Right ventricle myocardium inferior (tissue), 1 donor: ENCODE measurements at regions not wholly inside any gene's neighbourhood (a gene's known extent, or its start where the extent isn't known, plus 50 kb on each side); places are given as distances from the start of the nearest gene placed in this dataset.

ENCODE experiments used
- ATAC-seq: fragments of 200-7000 bp; cut with Tn5 transposase; one replicate; pipeline ENCODE4 v1.9.1; 2020; ENCODE audit warnings: mild to moderate bottlenecking, moderate library complexity
- DNase-seq: peaks from one replicate; pipeline ENCODE4 v3.0.0; 2021; ENCODE audit errors: missing footprints
- intact Hi-C: fragments of 100-400 bp; cut with DNase I; formaldehyde crosslinking; loops from one replicate; pipeline ENCODE4 v1.11.0; 2022
- donor health status: DM: no; HTN: yes; CAD: no; lungs with severe emphysema.

DNA sequence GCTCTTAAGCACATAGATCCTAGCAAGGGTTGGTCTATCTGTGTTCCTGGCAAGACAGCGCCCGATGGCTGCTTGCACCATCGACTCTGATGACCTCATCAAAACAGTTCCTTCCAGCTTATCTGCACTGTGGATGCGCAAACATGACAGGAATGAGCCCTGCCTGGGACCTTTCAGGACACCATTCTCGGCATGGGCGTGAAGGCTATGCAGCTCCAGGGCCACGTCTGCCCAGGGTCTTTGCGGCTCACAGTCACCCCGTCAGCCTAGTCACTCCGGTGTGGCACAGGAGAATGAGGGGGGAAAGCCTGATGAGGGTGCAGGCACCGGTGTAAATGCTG, 147.8 kb upstream of the TWIST2 start:
- intact Hi-C loops, result loop anchor here (1.0 kb wide), 1 partner anchor 99 kb away; no protein-coding TSS in a partner anchor
- ATAC-seq, result peak; percentile 79
- DNase-seq, result peak; percentile 75

DNA sequence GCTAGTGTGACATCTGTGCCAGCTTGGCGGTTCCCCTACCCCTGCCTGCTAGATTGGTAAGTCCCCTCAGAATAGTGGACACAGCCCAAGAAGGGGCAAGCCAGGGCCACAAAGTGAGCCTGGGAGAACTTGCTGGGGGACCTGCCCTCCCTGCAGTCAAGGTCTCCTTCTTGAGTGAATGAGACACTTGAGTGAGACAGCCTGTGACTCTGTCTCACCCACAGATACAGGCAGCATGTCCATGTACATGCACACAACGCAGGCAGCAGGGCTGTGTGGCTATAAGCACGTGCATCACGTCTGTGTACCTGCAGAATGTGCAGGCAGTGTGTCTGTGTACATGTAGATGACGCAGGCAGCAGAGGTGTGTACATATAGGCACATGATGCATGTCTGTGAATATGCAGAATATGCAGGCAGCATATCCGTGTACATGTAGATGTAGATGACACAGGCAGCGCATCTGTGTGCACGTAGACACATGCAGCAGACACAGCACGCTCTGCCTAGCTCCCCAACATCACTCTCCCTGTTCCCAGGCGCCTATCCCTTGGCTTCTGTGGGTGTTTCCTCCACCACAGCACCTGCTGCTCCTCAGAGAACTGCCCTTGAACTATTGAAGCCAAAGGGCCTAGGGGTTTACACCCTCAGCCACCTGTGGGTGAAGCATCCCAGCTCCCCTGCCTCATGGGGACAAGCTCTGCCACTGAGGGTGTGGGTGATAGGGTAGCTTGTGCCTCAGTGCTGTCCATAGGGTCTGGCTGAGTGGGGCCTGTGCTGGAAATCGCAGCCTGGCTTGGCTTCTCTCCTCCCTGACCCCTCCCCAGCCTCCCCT, 147.2 kb upstream of the TWIST2 start:
- ATAC-seq (no peak), DNase-seq (no peak)

DNA sequence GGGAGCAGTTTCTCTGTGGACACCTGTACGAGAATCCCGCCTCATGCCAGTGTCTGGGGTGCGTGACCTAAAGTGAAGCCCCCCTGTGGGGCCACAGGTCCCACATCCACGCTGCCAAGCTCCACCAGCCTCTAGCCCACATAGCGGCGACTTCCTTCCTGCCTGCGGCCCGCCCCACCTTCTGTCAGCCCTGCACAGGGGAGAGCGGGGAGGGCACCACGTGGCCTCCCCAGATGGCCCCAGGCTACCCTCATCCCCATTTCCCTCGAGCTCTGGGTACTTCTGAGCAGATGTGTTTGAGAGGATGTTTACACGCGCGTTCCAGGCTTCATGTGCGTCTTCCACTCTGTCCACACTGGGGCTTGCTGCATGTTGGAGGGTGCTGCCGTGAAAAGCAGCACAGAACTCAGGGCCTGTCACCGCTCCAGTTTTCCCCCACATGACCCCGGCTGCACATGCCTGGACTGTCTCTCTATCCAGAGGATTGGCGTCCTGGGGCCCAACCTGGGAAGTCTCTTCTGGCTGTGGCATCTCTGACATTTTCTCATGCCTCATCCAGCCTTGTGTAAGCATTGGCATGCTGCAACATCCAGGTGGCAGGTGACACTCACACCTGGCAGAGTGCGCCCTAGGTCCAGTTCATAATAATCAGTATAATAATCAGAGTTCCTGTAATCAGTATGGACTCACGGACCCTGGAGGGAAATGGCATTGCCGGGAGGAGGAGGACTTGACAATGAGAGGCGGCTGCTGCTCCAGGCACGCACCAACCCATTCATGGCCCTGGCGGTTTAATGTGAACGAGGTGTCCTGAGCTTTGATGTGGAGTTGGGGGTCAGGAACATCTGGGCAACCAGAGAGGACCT, 146.3 kb upstream of the TWIST2 start:
- intact Hi-C loops, result loop anchor here (1.0 kb wide), 1 partner anchor 104 kb away; no protein-coding TSS in a partner anchor
- ATAC-seq, result peak; percentile 20
- DNase-seq, result no peak

More for the DNA sequence above, 147.2 kb upstream of the TWIST2 start:
- intact Hi-C loops, result loop anchor here (1.0 kb wide), 2 partner anchors 99 to 103 kb away; no protein-coding TSS in a partner anchor

DNA sequence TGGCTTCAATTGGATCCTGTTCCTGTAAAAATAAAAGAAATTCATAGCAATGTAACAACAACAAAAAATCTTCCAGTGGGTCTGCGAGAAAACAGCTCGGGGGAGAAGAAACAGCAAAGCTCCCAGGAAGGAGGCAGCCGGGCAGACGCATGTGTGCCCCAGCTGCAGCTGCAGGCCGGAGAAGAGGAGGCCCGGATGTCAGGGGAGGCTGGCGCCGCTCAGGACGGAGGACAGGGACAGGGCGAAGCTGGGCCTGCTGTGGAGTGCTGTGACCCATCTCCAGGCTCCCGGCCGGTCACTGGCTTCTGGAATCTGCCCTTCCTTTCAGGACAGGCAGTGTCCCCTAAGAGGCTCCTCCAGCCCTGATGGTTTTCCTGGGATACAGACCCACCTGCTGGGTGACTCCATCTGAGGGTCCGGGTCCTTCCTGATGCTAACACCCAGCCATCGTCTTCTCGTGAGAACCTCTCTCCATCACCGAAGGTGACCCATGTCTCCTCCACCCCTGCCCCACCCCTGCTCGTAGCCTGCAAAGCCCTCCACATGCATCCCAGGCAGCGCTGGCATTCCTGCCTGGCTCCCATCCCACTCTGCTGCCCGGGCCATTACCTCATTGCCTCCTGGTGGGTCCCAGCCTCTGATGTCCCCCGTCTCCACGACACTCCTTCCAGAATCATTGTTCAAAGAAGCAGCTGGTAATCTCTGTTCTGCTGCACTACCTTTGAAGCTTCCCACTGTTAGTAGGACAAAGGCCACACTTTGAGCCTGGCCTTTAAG, 145.4 kb upstream of the TWIST2 start:
- intact Hi-C loops, result no loop called here
- DNase-seq (no peak), ATAC-seq (peak; percentile 21)

DNA sequence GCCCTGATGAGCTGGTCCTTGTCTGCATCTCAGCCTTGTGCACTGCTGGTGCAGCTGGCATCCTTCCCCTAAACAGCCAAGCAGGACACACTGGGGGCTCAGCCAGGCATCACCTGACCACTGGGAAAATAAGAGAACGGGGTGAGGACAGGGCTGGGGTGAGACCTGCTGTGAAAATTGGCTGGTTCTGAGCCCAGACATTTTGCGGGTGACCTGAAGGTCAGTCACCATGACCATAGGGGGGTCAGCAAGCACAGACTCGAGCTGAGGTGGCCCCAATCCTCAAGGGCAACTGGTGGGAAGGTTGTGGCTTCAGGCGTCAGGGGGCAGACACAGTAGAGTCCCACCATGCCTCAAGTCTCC, 144.9 kb upstream of the TWIST2 start:
- no peak for ATAC-seq
- intact Hi-C loops, result no loop called here
- no peak for DNase-seq

DNA sequence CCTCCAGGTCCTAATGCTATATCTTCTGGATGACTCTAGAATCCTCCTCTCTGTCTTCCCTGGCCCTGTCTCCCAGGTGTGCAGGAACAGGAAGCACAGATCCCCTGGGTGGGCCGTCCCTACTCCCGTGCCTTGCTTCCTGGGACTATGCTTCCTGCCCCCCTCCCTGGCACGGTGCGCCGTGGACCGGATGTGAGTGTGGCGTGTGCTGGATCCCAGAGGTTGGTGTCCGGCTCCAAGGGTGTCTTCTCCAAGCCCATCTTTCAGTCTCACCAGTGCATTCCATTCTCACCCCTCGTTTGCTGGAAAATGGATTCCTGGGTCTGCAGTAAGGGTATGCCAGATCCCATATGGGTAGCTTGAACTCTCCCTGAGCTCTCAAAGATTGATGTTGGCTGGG, 144.4 kb upstream of the TWIST2 start:
- intact Hi-C loops, result no loop called here
- no peak for DNase-seq
- ATAC-seq, result no peak

DNA sequence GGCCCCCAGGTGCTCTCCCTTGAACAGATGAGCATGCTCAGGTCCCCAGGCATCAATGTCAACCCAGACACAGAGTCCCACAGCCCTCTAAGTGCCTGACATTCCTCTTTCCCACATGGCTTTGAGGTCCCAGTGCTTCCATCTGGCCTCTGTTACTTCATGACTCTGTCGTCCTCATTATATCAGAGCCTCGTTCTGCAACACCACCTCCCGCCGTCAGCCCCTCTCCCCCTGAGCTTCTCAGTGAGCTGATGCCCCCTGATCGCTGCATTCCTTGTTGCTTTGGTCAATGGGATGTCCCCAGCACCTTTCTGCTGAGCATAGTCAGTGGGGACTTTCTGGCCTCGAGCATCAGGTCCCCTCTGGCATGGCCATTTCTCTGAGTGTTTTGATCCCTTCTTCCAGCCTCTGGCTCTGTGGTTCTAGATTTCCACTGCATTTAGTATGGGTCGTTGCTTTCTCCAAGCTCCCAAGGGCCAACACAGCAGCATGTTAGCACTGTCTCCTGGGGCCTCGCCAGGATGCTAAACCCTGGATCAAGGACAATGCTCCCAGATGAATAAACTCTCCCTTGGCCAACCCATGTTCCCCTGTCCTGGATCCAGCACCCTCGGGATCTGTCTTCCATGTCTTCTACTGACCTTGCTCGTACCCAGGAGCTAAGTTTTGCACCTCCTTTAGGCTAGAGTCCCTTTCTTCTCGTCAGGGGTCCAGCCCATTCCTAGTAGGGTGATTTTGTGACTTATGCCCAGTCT, 143.2 kb upstream of the TWIST2 start:
- intact Hi-C loops, result no loop called here
- DNase-seq, result no peak
- no peak for ATAC-seq

DNA sequence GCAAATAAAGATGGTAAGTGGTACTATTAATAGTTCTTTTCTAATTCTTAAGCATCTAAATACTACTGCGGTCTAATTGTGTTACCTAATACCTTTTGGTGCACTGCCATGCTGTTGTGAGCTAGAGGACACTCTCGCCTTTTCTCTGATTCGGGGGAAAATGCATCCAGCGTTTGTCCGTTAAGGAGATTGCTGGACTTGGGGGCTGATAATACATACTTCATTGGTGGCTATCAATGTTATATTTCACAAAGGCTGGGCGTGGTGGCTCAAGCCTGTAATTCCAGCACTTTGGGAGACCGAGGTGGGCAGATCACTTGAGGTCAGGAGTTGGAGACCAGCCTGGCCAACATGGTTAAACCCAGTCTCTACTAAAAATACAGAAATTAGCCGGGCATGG, 141.7 kb upstream of the TWIST2 start:
- no peak for DNase-seq
- intact Hi-C loops, result no loop called here
- no peak for ATAC-seq

DNA sequence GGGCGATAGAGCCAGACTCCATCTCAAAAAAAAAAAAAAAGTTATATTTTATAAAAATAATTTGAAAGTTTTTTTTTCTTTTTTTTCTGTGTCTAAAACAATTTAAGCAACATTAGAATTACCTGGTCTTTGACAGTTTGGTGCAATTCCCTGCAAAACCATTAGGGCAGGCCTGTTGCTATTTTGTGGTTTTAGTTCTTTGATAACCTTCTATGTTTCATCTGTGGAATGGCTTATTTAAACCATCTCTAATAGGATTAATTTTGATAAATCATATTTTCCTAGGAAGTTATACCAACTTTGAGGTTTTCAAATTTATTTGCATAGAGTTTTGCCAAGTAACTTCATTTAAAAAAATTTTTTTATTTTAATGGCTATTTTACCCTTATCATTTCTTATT, 141.2 kb upstream of the TWIST2 start:
- DNase-seq (no peak), ATAC-seq (no peak)
- intact Hi-C loops, result no loop called here

DNA sequence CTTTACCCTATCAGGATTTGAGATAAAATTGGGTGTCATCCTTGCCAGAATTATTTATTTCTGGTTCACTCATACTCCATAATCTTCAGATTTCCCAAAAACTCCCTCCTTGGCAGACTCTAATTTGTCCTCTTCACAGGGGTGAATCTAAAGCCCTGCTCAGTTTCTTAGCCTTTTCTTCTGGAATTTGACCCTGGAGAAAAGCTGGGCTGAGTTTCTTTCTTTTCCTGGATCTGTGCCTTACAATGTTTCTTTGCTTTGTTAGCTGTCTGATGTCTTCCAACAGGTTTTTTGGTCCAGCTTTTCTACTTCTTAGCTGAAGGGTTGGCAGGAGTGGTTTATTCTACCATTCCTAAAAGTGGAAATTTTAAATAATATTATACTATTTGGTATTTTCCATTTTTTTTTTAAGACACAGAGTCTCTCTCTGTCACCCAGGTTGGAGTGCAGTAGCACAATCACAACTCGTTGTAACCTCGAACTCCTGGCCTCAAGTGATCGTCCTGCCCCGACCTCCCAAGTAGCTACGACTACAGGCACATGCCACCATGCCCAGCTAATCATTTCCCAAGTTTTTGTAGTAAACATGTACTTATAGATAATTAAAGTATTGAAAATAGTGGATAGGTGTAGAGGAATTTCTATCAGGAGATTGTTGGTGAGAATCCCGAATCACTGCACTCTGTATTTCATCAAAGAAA, 138.4 kb upstream of the TWIST2 start:
- ATAC-seq (peak; percentile 56), DNase-seq (no peak)
- intact Hi-C loops, result no loop called here

DNA sequence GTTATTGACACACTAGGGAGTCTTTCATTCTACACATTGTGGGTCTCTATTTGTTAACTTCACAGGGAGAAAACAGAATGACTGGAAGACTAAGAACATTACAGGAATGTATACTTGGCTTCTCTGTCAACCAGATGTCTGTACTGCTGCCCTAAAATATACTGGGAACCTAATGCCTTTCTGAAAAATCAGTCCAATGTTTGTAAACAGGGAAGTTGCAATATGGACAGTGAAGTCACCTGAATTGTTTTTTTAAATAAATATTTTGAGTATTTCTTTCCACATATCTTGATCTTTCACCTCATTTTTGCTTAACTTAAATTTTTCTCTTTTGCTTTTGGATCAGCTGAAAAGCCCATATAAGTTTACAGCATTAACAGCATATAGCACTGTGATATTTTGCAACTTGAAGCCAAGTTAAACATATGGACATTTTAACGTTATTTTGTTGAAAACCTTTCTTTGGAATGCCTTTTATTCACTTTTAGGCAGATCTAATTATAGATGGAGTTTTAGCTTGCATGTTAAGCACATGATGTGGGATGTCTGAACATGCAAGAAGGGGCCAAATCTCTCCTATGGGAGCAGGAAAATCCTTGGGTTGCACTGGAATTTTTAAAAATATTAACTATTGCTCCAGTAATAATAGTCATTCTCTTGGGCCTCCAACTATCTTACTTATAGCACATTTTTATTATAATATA, 137.7 kb upstream of the TWIST2 start:
- DNase-seq (no peak), ATAC-seq (no peak)
- intact Hi-C loops, result no loop called here

DNA sequence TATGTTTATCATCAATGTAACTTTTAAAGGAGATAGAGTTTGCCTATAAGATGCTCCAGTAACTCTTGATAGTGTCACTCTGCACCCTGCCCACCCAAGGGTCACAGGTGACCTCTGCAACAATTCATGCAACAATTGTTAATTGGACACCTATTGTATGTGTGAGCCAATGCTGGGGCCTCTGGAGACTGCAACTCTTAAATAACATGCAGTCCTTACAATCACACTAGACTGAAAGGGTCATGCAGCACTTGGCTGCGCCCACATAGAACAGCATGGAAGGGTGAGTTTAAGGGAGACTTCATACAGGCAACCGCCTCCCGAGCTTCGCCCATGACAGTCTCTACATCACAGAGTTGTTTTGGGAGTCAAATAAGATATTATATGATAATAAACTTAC, 137.1 kb upstream of the TWIST2 start:
- ATAC-seq, result no peak
- intact Hi-C loops, result no loop called here
- DNase-seq, result no peak

DNA sequence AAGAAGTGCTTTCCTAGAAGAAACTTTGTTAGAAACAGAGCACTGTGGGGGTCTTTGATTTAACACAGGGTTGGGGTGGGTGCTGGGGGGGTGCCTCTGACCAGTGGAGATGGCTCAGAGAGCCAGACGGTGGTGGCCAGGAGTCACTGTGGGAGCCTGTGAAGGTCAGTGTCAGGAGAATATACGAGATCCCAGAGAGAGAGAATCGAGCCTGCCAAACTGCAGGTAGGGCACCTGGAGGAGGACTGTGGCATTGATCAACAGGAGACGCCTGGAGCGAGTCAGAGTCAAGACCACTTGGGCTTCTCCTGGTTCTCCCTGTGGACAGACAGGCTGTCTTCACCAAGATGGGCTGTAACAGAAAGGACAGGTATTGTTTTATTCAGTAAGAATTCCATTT, 136.5 kb upstream of the TWIST2 start:
- DNase-seq, result no peak
- no peak for ATAC-seq
- intact Hi-C loops, result no loop called here

DNA sequence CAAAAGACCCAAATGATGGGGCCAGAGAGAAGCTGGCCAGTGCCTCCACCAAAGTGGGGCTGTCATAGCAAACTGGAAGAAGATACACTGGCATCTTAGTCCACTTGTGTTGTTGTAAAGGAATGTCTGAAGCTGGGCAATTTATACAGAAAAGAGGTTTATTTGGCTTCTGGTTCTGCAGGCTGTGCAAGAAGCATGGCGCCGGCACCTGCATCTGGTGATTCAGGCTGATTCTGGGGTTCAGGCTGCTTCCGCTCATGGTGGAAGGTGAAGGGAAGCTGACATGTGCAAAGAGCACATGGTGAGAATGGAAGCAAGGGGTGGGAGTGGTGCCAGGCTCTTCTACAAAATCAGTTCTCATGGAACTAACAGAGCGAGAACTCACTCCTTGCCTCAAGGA, 135.9 kb upstream of the TWIST2 start:
- DNase-seq (no peak), ATAC-seq (no peak)
- intact Hi-C loops, result no loop called here

DNA sequence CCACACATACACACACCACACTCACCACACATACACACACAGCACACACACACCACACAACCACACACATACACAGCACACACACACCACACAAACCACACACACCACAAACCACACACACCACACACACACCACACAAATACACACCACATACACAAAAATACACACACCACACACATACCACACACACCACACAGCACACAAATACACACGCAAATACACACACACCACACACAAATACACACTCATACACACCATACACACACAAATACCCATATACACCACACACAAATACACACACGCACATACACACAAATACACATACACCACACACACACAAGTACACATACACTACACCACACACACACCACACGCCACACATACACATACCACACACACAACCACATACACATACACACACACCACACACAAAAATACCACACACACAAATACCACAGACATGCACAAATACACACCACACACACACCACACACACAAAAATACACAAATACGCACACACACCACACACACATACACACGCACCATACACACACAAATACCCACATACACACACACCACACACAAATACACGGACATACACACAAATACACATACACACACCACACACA, 134.6 kb upstream of the TWIST2 start:
- DNase-seq (no peak), ATAC-seq (no peak)
- intact Hi-C loops, result no loop called here

DNA sequence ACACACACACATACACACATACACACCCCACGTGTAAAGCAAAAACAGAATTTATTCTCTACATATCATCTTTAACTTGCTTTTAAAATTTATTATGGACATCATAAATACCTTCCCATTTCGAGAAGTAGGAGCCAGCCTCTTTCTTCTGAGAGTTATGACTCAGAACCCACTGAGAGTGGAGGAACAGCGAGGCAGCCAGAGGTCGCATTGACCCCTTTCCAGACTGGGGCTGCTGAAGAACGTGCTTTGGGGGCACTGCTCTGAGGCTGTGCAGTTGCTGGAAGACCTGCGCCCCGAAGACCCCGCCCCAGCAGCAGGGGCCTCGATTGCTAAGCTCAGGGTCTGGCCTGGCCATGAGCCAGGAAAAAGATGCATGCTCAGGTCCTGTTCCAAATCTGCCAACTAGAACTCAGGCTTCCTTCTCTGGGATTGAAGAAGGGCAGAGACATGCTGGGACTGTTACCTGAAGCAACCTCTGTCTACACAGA, 133.8 kb upstream of the TWIST2 start:
- ATAC-seq, result no peak
- intact Hi-C loops, result no loop called here
- no peak for DNase-seq

DNA sequence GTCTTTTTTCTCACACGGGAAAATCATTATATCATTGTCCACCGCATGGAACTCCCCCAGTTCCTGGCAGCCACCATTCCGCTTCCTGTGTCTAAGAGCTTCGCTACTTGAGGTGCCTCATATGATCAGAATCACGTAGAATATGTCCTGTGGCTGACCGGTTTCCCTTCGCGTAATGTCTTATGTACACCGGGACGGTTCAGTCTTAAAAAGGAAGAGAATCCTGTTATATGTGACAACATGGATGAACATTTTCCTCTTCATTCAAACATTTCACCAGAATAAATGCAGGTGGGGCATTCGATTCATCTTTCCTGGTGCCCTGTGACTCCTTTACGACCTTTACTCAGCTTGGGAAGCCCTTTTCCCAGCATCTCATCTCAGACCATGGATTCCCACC, 131.7 kb upstream of the TWIST2 start:
- DNase-seq (no peak), ATAC-seq (no peak)
- intact Hi-C loops, result no loop called here
